ENCODE measurements at regions not wholly inside any gene's neighbourhood (a gene's known extent, or its start where the extent isn't known, plus 50 kb on each side); places are given as distances from the start of the nearest gene placed in this dataset.

GRCh38 chr7:12761111-12761510, 73.7 kb downstream of the ARL4A start:
- Histone ChIP-seq H2AFZ (ENCODE audit: insufficient read depth, low read depth, low read length, poor library complexity, severe bottlenecking) (no peak overlapping the region), H3K9ac (ENCODE audit: low read length) (no peak overlapping the region), H4K20me1 (ENCODE audit: control insufficient read depth, insufficient read depth, low read length, poor library complexity, severe bottlenecking) (no peaks in the 10 kb centered on the region), H3K36me3 (replicated peaks in 1 of 2; ENCODE audit: control extremely low read depth in 1 of 2, control insufficient read depth in 1 of 2, extremely low read depth in 1 of 2, insufficient read depth in 2 of 2, low read length in 1 of 2) (no peaks in the 10 kb centered on the region), H3K79me2 (ENCODE audit: control insufficient read depth, insufficient read depth, low read length) (no peaks in the 10 kb centered on the region), H3K27ac (ENCODE audit: low read length in 2 of 2) (no peak overlapping the region), H3K27me3 (replicated peaks in 1 of 4; ENCODE audit: control extremely low read depth in 1 of 4, control insufficient read depth in 3 of 4, insufficient read depth in 4 of 4, low read length in 3 of 4) (no peaks in the 10 kb centered on the region), H3K4me2 (replicated peaks; ENCODE audit: low read depth, low read length, poor library complexity, severe bottlenecking) (no peak overlapping the region), H3K4me1 (ENCODE audit: control insufficient read depth in 2 of 2, insufficient read depth in 2 of 2, low read length in 2 of 2) (no peaks in the 10 kb centered on the region), H3K4me3 (ENCODE audit: control extremely low read depth in 1 of 5, extremely low read depth in 1 of 5, insufficient read depth in 1 of 5, low read depth in 2 of 5, low read length in 4 of 5) (no peak overlapping the region), H3K9me3 (ENCODE audit: control extremely low read depth in 1 of 3, control insufficient read depth in 2 of 3, insufficient read depth in 1 of 3, low read length in 2 of 3) (peaks cover 0 to 4% (median 0%) of the 10 kb centered on the region in 3 donors)
- POLR2A ChIA-PET = no interaction called here
- Mint-ChIP-seq H3K4me3 (no peak overlapping the region), H3K9me3 (ENCODE audit: insufficient read depth) (peaks cover 2% of the 10 kb centered on the region), H3K27me3 (peaks cover 5% of the 10 kb centered on the region), H3K4me1 (no peaks in the 10 kb centered on the region), H3K27ac (no peak overlapping the region)
- WGBS (ENCODE audit: insufficient coverage) = 100% methylated on average over 1 of the region's 4 CpGs
- DNase-seq (no peak), ATAC-seq (ENCODE audit: low read depth) (no peak)
- TF ChIP-seq EZH2 (IDR thresholded peaks at IDR 0.05; ENCODE audit: borderline replicate concordance, insufficient read depth, low read depth, low read length, poor library complexity, severe bottlenecking) = no peak
- TF ChIP-seq, protein P1, sequence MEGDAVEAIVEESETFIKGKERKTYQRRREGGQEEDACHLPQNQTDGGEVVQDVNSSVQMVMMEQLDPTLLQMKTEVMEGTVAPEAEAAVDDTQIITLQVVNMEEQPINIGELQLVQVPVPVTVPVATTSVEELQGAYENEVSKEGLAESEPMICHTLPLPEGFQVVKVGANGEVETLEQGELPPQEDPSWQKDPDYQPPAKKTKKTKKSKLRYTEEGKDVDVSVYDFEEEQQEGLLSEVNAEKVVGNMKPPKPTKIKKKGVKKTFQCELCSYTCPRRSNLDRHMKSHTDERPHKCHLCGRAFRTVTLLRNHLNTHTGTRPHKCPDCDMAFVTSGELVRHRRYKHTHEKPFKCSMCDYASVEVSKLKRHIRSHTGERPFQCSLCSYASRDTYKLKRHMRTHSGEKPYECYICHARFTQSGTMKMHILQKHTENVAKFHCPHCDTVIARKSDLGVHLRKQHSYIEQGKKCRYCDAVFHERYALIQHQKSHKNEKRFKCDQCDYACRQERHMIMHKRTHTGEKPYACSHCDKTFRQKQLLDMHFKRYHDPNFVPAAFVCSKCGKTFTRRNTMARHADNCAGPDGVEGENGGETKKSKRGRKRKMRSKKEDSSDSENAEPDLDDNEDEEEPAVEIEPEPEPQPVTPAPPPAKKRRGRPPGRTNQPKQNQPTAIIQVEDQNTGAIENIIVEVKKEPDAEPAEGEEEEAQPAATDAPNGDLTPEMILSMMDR (IDR thresholded peaks at IDR 0.05) = no peak
- CTCF ChIA-PET = no interaction called here
- intact Hi-C loops (cut with micrococcal nuclease) = no loop called here

DNA sequence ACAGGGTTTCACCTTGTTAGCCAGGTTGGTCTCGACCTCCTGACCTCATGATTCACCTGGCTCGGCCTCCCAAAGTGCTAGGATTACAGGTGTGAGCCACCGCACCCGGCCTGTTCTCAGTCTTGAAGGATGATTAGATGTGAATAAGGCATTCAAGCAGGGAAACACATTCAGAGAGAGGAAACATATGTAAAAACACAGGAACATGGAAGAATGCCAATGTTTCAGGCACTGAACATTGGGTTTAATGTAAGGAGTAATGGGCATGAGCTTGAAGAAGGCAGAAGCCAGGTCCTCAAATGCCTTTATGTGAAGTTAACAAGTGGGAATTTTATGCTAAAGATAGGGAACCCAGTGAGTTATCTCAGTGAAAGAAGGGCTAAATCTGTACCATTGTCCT, 74.3 kb downstream of the ARL4A start:
- intact Hi-C loops (cut with micrococcal nuclease) = no loop called here
- DNase-seq (no peak), ATAC-seq (ENCODE audit: low read depth) (no peak)
- Histone ChIP-seq H2AFZ (ENCODE audit: insufficient read depth, low read depth, low read length, poor library complexity, severe bottlenecking) (no peak overlapping the region), H3K27me3 (replicated peaks in 1 of 4; ENCODE audit: control extremely low read depth in 1 of 4, control insufficient read depth in 3 of 4, insufficient read depth in 4 of 4, low read length in 3 of 4) (no peaks in the 10 kb centered on the region), H3K9me3 (ENCODE audit: control extremely low read depth in 1 of 3, control insufficient read depth in 2 of 3, insufficient read depth in 1 of 3, low read length in 2 of 3) (peaks cover 0 to 4% (median 0%) of the 10 kb centered on the region in 3 donors), H3K9ac (ENCODE audit: low read length) (no peak overlapping the region), H3K4me1 (ENCODE audit: control insufficient read depth in 2 of 2, insufficient read depth in 2 of 2, low read length in 2 of 2) (no peaks in the 10 kb centered on the region), H4K20me1 (ENCODE audit: control insufficient read depth, insufficient read depth, low read length, poor library complexity, severe bottlenecking) (no peaks in the 10 kb centered on the region), H3K36me3 (replicated peaks in 1 of 2; ENCODE audit: control extremely low read depth in 1 of 2, control insufficient read depth in 1 of 2, extremely low read depth in 1 of 2, insufficient read depth in 2 of 2, low read length in 1 of 2) (no peaks in the 10 kb centered on the region), H3K4me2 (replicated peaks; ENCODE audit: low read depth, low read length, poor library complexity, severe bottlenecking) (no peak overlapping the region), H3K4me3 (ENCODE audit: control extremely low read depth in 1 of 5, extremely low read depth in 1 of 5, insufficient read depth in 1 of 5, low read depth in 2 of 5, low read length in 4 of 5) (no peak overlapping the region), H3K27ac (ENCODE audit: low read length in 2 of 2) (no peak overlapping the region), H3K79me2 (ENCODE audit: control insufficient read depth, insufficient read depth, low read length) (no peaks in the 10 kb centered on the region)
- Mint-ChIP-seq H3K4me3 (no peak overlapping the region), H3K9me3 (ENCODE audit: insufficient read depth) (peaks cover 2% of the 10 kb centered on the region), H3K27ac (no peak overlapping the region), H3K27me3 (peaks cover 5% of the 10 kb centered on the region), H3K4me1 (no peaks in the 10 kb centered on the region)
- TF ChIP-seq EZH2 (IDR thresholded peaks at IDR 0.05; ENCODE audit: borderline replicate concordance, insufficient read depth, low read depth, low read length, poor library complexity, severe bottlenecking) = no peak
- TF ChIP-seq, protein P1 (IDR thresholded peaks at IDR 0.05) = no peak
- 84% methylated on average over 4 of the region's 4 CpGs for WGBS (ENCODE audit: insufficient coverage)
- ChIA-PET CTCF (no interaction called here), POLR2A (no interaction called here)
